A549 (cell line): ENCODE measurements at regions not wholly inside any gene's neighbourhood (a gene's known extent, or its start where the extent isn't known, plus 50 kb on each side); places are given as distances from the start of the nearest gene placed in this dataset.
"Not testable (repeated sequence)": the region's sequence is repeated elsewhere in the genome, so short reads cannot be mapped to it uniquely, and the experiment has no call there.

Experiments used
- ATAC-seq, 2 experiments: fragments of 200-7000 bp in 1 of 2; fragments of >200 bp in 1 of 2; cut with Nextera tagmentation in 1 of 2; cut with Tn5 transposase in 1 of 2; 3 replicates each; pipeline versions ENCODE4 v1.8.0 to v1.9.1; 2018 to 2020; ENCODE audit warnings: mild to moderate bottlenecking in 1 of 2, moderate library complexity in 1 of 2
- CTCF ChIA-PET: fragments of 300-600 bp; sonication (Branson Sonifier 250); formaldehyde crosslinking; extraction: SDS; loops from one replicate; lab custom pipeline; 2021; ENCODE audit warnings: antibody characterized with exemption, inconsistent platforms; lab: Yijun Ruan, JAX
- POLR2A ChIA-PET: fragments of 350-600 bp; formaldehyde crosslinking; extraction: SDS; loops from one replicate; lab custom pipeline; 2021; ENCODE audit warnings: antibody characterized with exemption, inconsistent platforms; lab: Yijun Ruan, JAX
- DNase-seq, 2 experiments: peaks; one replicate each; pipeline versions ENCODE4 v3.0.0 to v3.0.0-alpha.2; 2011 to 2016; ENCODE audit warnings: low read depth in 1 of 2, low spot score in 1 of 2
- FAIRE-seq: peaks from 2 replicates; lab custom pipeline; 2011; peaks lifted over from hg19 to GRCh38; lab: Jason Lieb, UNC
- H3K27ac ChIP-seq, 2 experiments: fragments of >200 bp; sonication (Bioruptor Twin); formaldehyde crosslinking; 3 replicates each; pipeline ENCODE4 v1.5.1; 2016 to 2017
- H3K4me1 ChIP-seq: fragments of >200 bp; sonication (Bioruptor Twin); formaldehyde crosslinking; 3 replicates; pipeline ENCODE4 v1.6.1; 2016
- H3K4me2 ChIP-seq: fragments of >200 bp; sonication (Bioruptor Twin); formaldehyde crosslinking; 3 replicates; pipeline ENCODE4 v1.6.1; 2016
- H3K4me3 ChIP-seq: fragments of >200 bp; sonication (Bioruptor Twin); formaldehyde crosslinking; 3 replicates; pipeline ENCODE4 v1.5.1; 2016
- H3K9me3 ChIP-seq: fragments of >200 bp; sonication (Bioruptor Twin); formaldehyde crosslinking; 3 replicates; pipeline ENCODE4 v1.6.1; 2016
- BHLHE40 ChIP-seq: IDR thresholded peaks from 2 replicates; pipeline ENCODE4 v1.6.1; 2012; ENCODE audit warnings: low read depth, low read length, inconsistent platforms
- CBX2 ChIP-seq: fragments of 200-600 bp; sonication (generic); IDR thresholded peaks from 2 replicates; pipeline ENCODE4 v1.6.1; 2016; ENCODE audit warnings: low read depth, mild to moderate bottlenecking, borderline replicate concordance
- CBX8 ChIP-seq: fragments of 200-600 bp; sonication (generic); IDR thresholded peaks from 2 replicates; pipeline ENCODE4 v1.6.1; 2016
- CTCF ChIP-seq: fragments of >200 bp; sonication (Bioruptor Twin); formaldehyde crosslinking; IDR thresholded peaks from 3 replicates; pipeline ENCODE4 v1.5.1; 2016
- E2F6 ChIP-seq: IDR thresholded peaks from 2 replicates; pipeline ENCODE4 v1.6.1; 2012; ENCODE audit warnings: low read depth, borderline replicate concordance
- FOXS1 ChIP-seq: fragments of 250-450 bp; sonication (Bioruptor Pico); IDR thresholded peaks from 2 replicates; pipeline ENCODE4 v1.5.0; 2020; ENCODE audit warnings: mild to moderate bottlenecking, moderate library complexity
- HEYL ChIP-seq: fragments of 250-450 bp; sonication (Bioruptor Pico); IDR thresholded peaks from 2 replicates; pipeline ENCODE4 v1.8.0; 2021; ENCODE audit warnings: mild to moderate bottlenecking, moderate library complexity
- HMGXB4 ChIP-seq: fragments of 250-450 bp; sonication (Bioruptor Pico); IDR thresholded peaks from 2 replicates; pipeline ENCODE4 v1.5.0; 2021; ENCODE audit warnings: mild to moderate bottlenecking, moderate library complexity, borderline replicate concordance
- HOXB5 ChIP-seq: fragments of 250-450 bp; sonication (Bioruptor Pico); IDR thresholded peaks from 2 replicates; pipeline ENCODE4 v1.5.0; 2020; ENCODE audit warnings: mild to moderate bottlenecking, moderate library complexity
- JUN ChIP-seq, 2 experiments: fragments of >200 bp; sonication (Bioruptor Twin); formaldehyde crosslinking; IDR thresholded peaks; 2 replicates in 1 of 2; 3 replicates in 1 of 2; pipeline ENCODE4 v1.6.1; 2016 to 2017
- KDM5A ChIP-seq: fragments of 200-600 bp; sonication (generic); IDR thresholded peaks from 2 replicates; pipeline ENCODE4 v1.6.1; 2016; ENCODE audit warnings: antibody characterized with exemption, mild to moderate bottlenecking
- NR3C1 ChIP-seq: fragments of >200 bp; sonication (Bioruptor Twin); formaldehyde crosslinking; IDR thresholded peaks from 3 replicates; pipeline ENCODE4 v1.6.1; 2017
- PHF8 ChIP-seq: fragments of 200-600 bp; sonication (generic); IDR thresholded peaks from 2 replicates; pipeline ENCODE4 v1.6.1; 2016; ENCODE audit warnings: low read depth, mild to moderate bottlenecking, antibody characterized with exemption, moderate library complexity, borderline replicate concordance
- POLR2AphosphoS2 ChIP-seq: conservative IDR thresholded peaks from 2 replicates; pipeline ENCODE4 v1.6.1; 2012; ENCODE audit warnings: low read length, improper control_type of control experiment, inconsistent platforms
- RARB ChIP-seq: fragments of 250-450 bp; sonication (Bioruptor Pico); IDR thresholded peaks from 2 replicates; pipeline ENCODE4 v1.8.0; 2021; ENCODE audit warnings: mild to moderate bottlenecking, moderate library complexity
- REST ChIP-seq: fragments of 200-600 bp; sonication (generic); IDR thresholded peaks from 2 replicates; pipeline ENCODE4 v1.6.1; 2016; ENCODE audit warnings: antibody characterized with exemption, mild to moderate bottlenecking, moderate library complexity
- SMC3 ChIP-seq: fragments of >200 bp; sonication (Bioruptor Twin); formaldehyde crosslinking; IDR thresholded peaks from 3 replicates; pipeline ENCODE4 v1.6.1; 2018; ENCODE audit warnings: inconsistent platforms
- USF2 ChIP-seq: fragments of 450-650 bp; IDR thresholded peaks from 2 replicates; pipeline ENCODE4 v1.6.1; 2014; ENCODE audit warnings: antibody characterized with exemption
- WGBS: methylation state at CpG from one replicate; pipeline ENCODE4 v1.1.6; 2017; ENCODE audit errors: missing lambda C conversion rate; 5-methylcytosine and 5-hydroxymethylcytosine counted together

GRCh38 chr3:16770792-16771191 is 114.0 kb upstream of the PLCL2 start:
- WGBS, result 20% methylated on average over 4 of the region's 4 CpGs
- CTCF ChIA-PET, result no interaction called here
- Histone ChIP-seq H3K4me2 (no peak overlapping the region), H3K27ac (no peak overlapping the region), H3K9me3 (no peaks in the 10 kb centered on the region), H3K4me3 (no peak overlapping the region), H3K4me1 (no peaks in the 10 kb centered on the region)
- FAIRE-seq, result no peak
- no peak for DNase-seq
- POLR2A ChIA-PET, result no interaction called here
- TF ChIP-seq CBX2, result no peak
- TF ChIP-seq SMC3, result no peak
- TF ChIP-seq POLR2AphosphoS2, result no peak
- no peak for TF ChIP-seq CTCF
- TF ChIP-seq PHF8, result no peak
- no peak for TF ChIP-seq E2F6
- no peak for TF ChIP-seq BHLHE40
- TF ChIP-seq NR3C1, result no peak
- no peak for TF ChIP-seq USF2
- TF ChIP-seq REST, result no peak
- no peak for TF ChIP-seq KDM5A
- TF ChIP-seq RARB (CRISPR knock-in tag), result no peak
- TF ChIP-seq CBX8, result no peak
- TF ChIP-seq HEYL (CRISPR knock-in tag), result no peak
- TF ChIP-seq HOXB5 (CRISPR knock-in tag), result no peak
- TF ChIP-seq JUN (IDR thresholded peaks at IDR 0.05), result no peak
- no peak for TF ChIP-seq HMGXB4 (CRISPR knock-in tag)
- no peak for TF ChIP-seq FOXS1
- no peak for ATAC-seq

- H3K4me1 ChIP-seq, CTCF ChIA-PET, DNase-seq, ATAC-seq, POLR2A ChIA-PET, FAIRE-seq, H3K27ac ChIP-seq, H3K9me3 ChIP-seq, H3K4me3 ChIP-seq, H3K4me2 ChIP-seq: not testable (repeated sequence)
- WGBS, result 66% methylated on average over 15 of the region's 15 CpGs
These were observed 111.2 kb upstream of the PLCL2 start for GRCh38 chr3:16773594-16773993.

- H3K9me3 ChIP-seq, POLR2A ChIA-PET, DNase-seq, CTCF ChIA-PET, ATAC-seq, H3K4me3 ChIP-seq, H3K4me1 ChIP-seq, H3K27ac ChIP-seq, H3K4me2 ChIP-seq, FAIRE-seq: not testable (repeated sequence)
- 71% methylated on average over 11 of the region's 11 CpGs for WGBS
These were observed 110.2 kb upstream of the PLCL2 start for GRCh38 chr3:16774536-16774935.
